Pancreas (tissue), 10 donors: ENCODE measurements at regions not wholly inside any gene's neighbourhood (a gene's known extent, or its start where the extent isn't known, plus 50 kb on each side); places are given as distances from the start of the nearest gene placed in this dataset.

Experiments
- ATAC-seq, 4 donors: fragments of 200-7000 bp; cut with Tn5 transposase; one replicate each; pipeline versions ENCODE4 v1.8.0 to v1.9.1; 2020; ENCODE audit warnings: mild to moderate bottlenecking in 4 of 4, moderate library complexity in 4 of 4
- DNase-seq, 6 donors: peaks; one replicate each; pipeline ENCODE4 v3.0.0-alpha.2; 2020
- FAIRE-seq: peaks from 2 replicates; lab custom pipeline; 2012; peaks lifted over from hg19 to GRCh38; lab: Jason Lieb, UNC
- H3K27ac ChIP-seq, 4 donors: fragments of 200-600 bp; sonication (generic); 1 replicate in 3 of 4; 2 replicates in 1 of 4; pipeline versions ENCODE4 v1.5.0 to v1.8.0; 2020
- H3K27me3 ChIP-seq, 4 donors: fragments of 200-600 bp; one replicate each; pipeline ENCODE4 v1.8.0; 2021
- H3K36me3 ChIP-seq, 3 donors: fragments of 200-600 bp; sonication (generic) in 1 of 3; one replicate each; pipeline versions ENCODE4 v1.5.0 to v1.8.0; 2020 to 2021
- H3K4me1 ChIP-seq, 3 donors: fragments of 200-600 bp; one replicate each; pipeline ENCODE4 v1.8.0; 2021
- H3K4me3 ChIP-seq, 4 donors: fragments of 200-600 bp; sonication (generic) in 2 of 4; one replicate each; pipeline versions ENCODE4 v1.5.0 to v1.8.0; 2020 to 2021
- H3K9me3 ChIP-seq, 4 donors: fragments of 200-600 bp; one replicate each; pipeline ENCODE4 v1.8.0; 2021
- WGBS, 2 donors: extraction: QIAGEN DNeasy Blood & Tissue Kit; methylation state at CpG; one replicate each; pipeline ENCODE4 v1.1.7; 2013; 5-methylcytosine and 5-hydroxymethylcytosine counted together
- intact Hi-C, 3 donors: fragments of 100-400 bp; cut with DNase I; formaldehyde crosslinking; loops; one replicate each; pipeline versions ENCODE4 v1.11.1 to v1.14.2; 2022
- TF ChIP-seq, protein P1 (sequence below), 4 donors: fragments of 200-600 bp; sonication (generic) in 3 of 4; IDR thresholded peaks; one replicate each; pipeline versions ENCODE4 v1.5.0 to v1.8.0; 2021; ENCODE audit warnings: antibody characterized with exemption in 4 of 4
- donor health status: healthy with polysubstance abuse.
- donor health status: DM: no; HTN: no; CAD: no; lungs with moderate emphysema.
- donor health status: DM: no; HTN: no; CAD: no.
- donor health status: control.
- donor health status: control.
- donor health status: Bipolar disorder and iron deficiency.
- donor health status: DM: yes; HTN: yes; CAD: no.
- donor health status: DM: no; HTN: no; CAD: no.
- donor health status: DM: no; HTN: no; CAD: no.
- donor health status: DM: yes; HTN: yes; CAD: no.

DNA sequence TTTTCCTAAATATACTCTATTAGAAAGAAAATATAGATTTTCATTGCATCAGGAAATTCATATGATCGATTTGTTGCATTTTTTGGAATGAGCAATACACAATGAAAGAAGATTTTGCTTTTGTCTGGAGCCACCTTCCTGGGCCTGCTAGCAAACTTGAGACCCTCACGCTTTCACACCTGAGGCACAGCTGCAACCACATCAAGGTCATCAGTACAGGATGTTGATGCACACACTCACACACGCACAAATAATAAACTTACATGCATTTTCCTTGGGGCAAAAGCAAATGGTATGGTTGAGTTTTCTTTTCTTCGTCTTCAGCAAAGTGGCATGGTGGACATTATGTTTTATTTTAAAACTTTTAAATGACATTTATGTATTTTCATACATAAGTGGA, 64.8 kb upstream of the SATB1 start:
- Histone ChIP-seq H3K27me3 (no peaks in the 10 kb centered on the region), H3K9me3 (no peaks in the 10 kb centered on the region), H3K4me3 (no peak overlapping the region), H3K36me3 (no peaks in the 10 kb centered on the region), H3K27ac (no peak overlapping the region), H3K4me1 (no peaks in the 10 kb centered on the region)
- FAIRE-seq = no peak
- WGBS, 2 donors = 87 to 92% methylated on average over 4 of the region's 4 CpGs
- no peak for ATAC-seq
- TF ChIP-seq, protein P1, sequence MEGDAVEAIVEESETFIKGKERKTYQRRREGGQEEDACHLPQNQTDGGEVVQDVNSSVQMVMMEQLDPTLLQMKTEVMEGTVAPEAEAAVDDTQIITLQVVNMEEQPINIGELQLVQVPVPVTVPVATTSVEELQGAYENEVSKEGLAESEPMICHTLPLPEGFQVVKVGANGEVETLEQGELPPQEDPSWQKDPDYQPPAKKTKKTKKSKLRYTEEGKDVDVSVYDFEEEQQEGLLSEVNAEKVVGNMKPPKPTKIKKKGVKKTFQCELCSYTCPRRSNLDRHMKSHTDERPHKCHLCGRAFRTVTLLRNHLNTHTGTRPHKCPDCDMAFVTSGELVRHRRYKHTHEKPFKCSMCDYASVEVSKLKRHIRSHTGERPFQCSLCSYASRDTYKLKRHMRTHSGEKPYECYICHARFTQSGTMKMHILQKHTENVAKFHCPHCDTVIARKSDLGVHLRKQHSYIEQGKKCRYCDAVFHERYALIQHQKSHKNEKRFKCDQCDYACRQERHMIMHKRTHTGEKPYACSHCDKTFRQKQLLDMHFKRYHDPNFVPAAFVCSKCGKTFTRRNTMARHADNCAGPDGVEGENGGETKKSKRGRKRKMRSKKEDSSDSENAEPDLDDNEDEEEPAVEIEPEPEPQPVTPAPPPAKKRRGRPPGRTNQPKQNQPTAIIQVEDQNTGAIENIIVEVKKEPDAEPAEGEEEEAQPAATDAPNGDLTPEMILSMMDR (IDR thresholded peaks at IDR 0.05) = no peak
- no peak for DNase-seq
- intact Hi-C loops = no loop called here

DNA sequence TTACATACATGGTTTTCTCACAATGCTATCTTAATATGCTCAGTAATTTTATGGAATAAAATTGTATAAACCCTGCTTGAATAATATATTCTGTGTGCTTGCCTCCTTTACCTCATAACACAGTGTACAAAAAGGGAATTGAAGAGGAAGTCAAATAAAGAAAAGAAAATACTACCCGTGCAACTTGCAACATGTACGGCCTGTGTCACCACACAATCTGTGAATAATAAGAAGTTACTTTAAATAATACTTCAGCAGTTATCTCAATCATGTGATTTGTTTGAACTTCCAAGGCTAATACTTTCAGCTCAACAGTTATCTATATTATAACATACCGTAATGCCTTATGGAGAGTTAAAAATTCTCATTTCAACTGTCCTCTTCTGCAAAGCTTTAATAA, 58.1 kb upstream of the SATB1 start:
- 58 to 60% methylated on average over 3 of the region's 3 CpGs for WGBS, 2 donors
- no peak for FAIRE-seq
- Histone ChIP-seq H3K4me3 (no peak overlapping the region), H3K9me3 (no peaks in the 10 kb centered on the region), H3K27ac (no peak overlapping the region), H3K27me3 (no peaks in the 10 kb centered on the region), H3K4me1 (peaks cover 0 to 7% (median 0%) of the 10 kb centered on the region in 3 donors), H3K36me3 (no peaks in the 10 kb centered on the region)
- no peak for DNase-seq
- intact Hi-C loops = no loop called here
- ATAC-seq = no peak
- TF ChIP-seq, protein P1 (IDR thresholded peaks at IDR 0.05) = no peak

DNA sequence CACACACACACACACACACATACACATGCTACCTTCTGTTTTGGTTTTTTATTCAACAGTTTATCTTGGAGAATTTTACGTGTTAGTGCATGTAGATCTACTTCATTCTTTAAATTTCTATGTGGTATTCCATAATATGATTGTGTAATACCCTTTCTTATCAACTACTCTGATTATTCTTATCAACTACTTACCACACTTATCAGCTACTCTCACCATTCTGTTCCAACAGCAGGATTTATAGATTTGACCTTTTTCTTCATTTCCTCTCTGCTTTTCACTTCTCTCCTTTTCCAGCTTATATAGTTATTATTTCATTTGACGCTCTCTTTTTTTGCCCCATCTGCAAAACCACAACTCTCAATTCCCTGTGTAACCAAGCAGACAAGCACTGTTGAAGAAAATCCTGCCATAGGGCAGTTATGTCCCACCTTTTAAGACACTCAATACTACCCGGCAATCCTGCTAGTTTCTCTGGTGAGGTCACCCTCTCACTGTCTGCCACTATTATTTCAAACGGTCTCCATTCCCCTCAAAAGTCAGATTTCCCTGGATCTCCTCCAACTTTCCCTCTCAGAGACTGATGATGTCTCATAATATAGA, 56.9 kb upstream of the SATB1 start:
- H3K4me1 ChIP-seq = peaks cover 0 to 7% (median 0%) of the 10 kb centered on the region in 3 donors
- H3K4me3 ChIP-seq = no peak overlapping the region
- 30 to 32% methylated on average over 4 of the region's 4 CpGs for WGBS, 2 donors
- H3K36me3 ChIP-seq = no peaks in the 10 kb centered on the region
- no peaks in the 10 kb centered on the region for H3K9me3 ChIP-seq
- intact Hi-C loops = no loop called here
- H3K27me3 ChIP-seq = no peaks in the 10 kb centered on the region
- FAIRE-seq (no peak), ATAC-seq (no peak), DNase-seq (no peak)
- no peak overlapping the region for H3K27ac ChIP-seq
- TF ChIP-seq, protein P1 (IDR thresholded peaks at IDR 0.05) = no peak

DNA sequence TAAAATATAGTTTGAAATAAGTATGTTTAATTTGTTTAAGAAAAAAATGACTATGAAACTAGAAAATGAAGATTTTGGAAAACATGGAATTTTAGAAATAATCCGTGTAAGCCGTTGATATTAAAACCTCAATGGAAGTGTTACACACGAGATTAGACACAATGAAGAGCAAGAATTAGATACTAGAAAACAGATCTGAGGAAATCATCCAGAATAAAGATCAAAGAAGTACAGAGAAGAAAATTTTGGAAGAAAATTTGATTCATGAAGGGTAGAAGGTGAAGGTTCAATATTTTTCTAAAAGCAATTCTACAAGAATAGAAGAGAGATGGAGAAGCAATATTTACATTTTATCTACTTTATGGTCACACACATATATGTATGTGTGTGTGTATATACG, 52.5 kb upstream of the SATB1 start:
- Histone ChIP-seq H3K4me3 (no peak overlapping the region), H3K27me3 (no peaks in the 10 kb centered on the region), H3K9me3 (no peaks in the 10 kb centered on the region), H3K27ac (no peak overlapping the region), H3K36me3 (no peaks in the 10 kb centered on the region), H3K4me1 (peaks cover 0 to 12% (median 0%) of the 10 kb centered on the region in 3 donors)
- TF ChIP-seq, protein P1 (IDR thresholded peaks at IDR 0.05) = no peak
- DNase-seq (no peak), FAIRE-seq (no peak), ATAC-seq (no peak)
- intact Hi-C loops = no loop called here
- 68 to 91% methylated on average over 4 of the region's 4 CpGs for WGBS, 2 donors
